ENCODE measurements at regions not wholly inside any gene's neighbourhood (a gene's known extent, or its start where the extent isn't known, plus 50 kb on each side); places are given as distances from the start of the nearest gene placed in this dataset.

- no peak for TF ChIP-seq POLR2A (IDR thresholded peaks at IDR 0.05; ENCODE audit: low read depth, low read length)
- TF ChIP-seq TAF1 (IDR thresholded peaks at IDR 0.05; ENCODE audit: borderline replicate concordance, low read depth, low read length), result no peak
These were observed 228.4 kb downstream of the SPRY1 start for GRCh38 chr4:123624959-123625358.

Data from GM12892 (cell line).